Caco-2 (cell line): ENCODE measurements at regions not wholly inside any gene's neighbourhood (a gene's known extent, or its start where the extent isn't known, plus 50 kb on each side); places are given as distances from the start of the nearest gene placed in this dataset.

Experiments
- BruUV-seq: library from RNA; stranded (reverse); fragments of 400-500 nt; replicated peaks from 2 replicates; lab custom pipeline; 2021; lab: Mats Ljungman, UMichigan
- CTCF ChIA-PET: fragments of 300-600 bp; sonication (Branson Sonifier 250); formaldehyde crosslinking; loops from one replicate; lab custom pipeline; 2022; ENCODE audit warnings: antibody characterized with exemption; lab: Charles Lee
- POLR2A ChIA-PET: fragments of 300-600 bp; sonication (Branson Sonifier 250); formaldehyde crosslinking; loops from one replicate; lab custom pipeline; 2022; ENCODE audit warnings: antibody characterized with exemption; lab: Charles Lee
- DNase-seq, 2 experiments: peaks; one replicate each; pipeline versions ENCODE4 v3.0.0 to v3.0.0-alpha.2; 2020 to 2022
- H3K27me3 ChIP-seq: replicated peaks from 2 replicates; pipeline ENCODE4 v1.6.0; 2011; ENCODE audit warnings: low read length; ENCODE audit not compliant: control insufficient read depth, insufficient read depth
- H3K36me3 ChIP-seq: 2 replicates; pipeline ENCODE4 v1.5.1; 2011; ENCODE audit warnings: low read length; ENCODE audit not compliant: control insufficient read depth, insufficient read depth
- H3K4me1 ChIP-seq: fragments of 250-450 bp; sonication (Bioruptor Pico); 2 replicates; pipeline ENCODE4 v1.5.1; 2020; ENCODE audit warnings: mild to moderate bottlenecking
- H3K4me3 ChIP-seq: 2 replicates; pipeline ENCODE4 v1.5.1; 2011; ENCODE audit warnings: low read depth, mild to moderate bottlenecking, control low read depth, low read length
- H3K9me3 ChIP-seq: fragments of 250-450 bp; sonication (Bioruptor Pico); 2 replicates; pipeline ENCODE4 v1.5.1; 2020; ENCODE audit warnings: mild to moderate bottlenecking, moderate library complexity
- H3K27ac Mint-ChIP-seq: one replicate; pipeline ENCODE4 v1.8.0; 2022; ENCODE audit warnings: mixed read lengths; ENCODE audit not compliant: unreplicated experiment
- H3K27me3 Mint-ChIP-seq: one replicate; pipeline ENCODE4 v1.8.0; 2022; ENCODE audit warnings: mixed read lengths; ENCODE audit not compliant: insufficient read depth, unreplicated experiment
- H3K36me3 Mint-ChIP-seq: one replicate; pipeline ENCODE4 v1.8.0; 2022; ENCODE audit warnings: mild to moderate bottlenecking, mixed read lengths; ENCODE audit not compliant: insufficient read depth, unreplicated experiment
- H3K4me1 Mint-ChIP-seq: one replicate; pipeline ENCODE4 v1.8.0; 2022; ENCODE audit warnings: low read depth, mixed read lengths; ENCODE audit not compliant: unreplicated experiment
- H3K4me3 Mint-ChIP-seq: one replicate; pipeline ENCODE4 v1.8.0; 2022; ENCODE audit warnings: mild to moderate bottlenecking, moderate library complexity, mixed read lengths; ENCODE audit not compliant: unreplicated experiment
- H3K9me3 Mint-ChIP-seq: one replicate; pipeline ENCODE4 v1.8.0; 2022; ENCODE audit warnings: mixed read lengths; ENCODE audit not compliant: unreplicated experiment
- CTCF ChIP-seq, 2 experiments: fragments of 200-600 bp in 1 of 2; IDR thresholded peaks; 1 replicate in 1 of 2; 2 replicates in 1 of 2; pipeline versions ENCODE4 v1.5.1 to v1.8.0; 2011 to 2022; ENCODE audit warnings: antibody characterized with exemption in 1 of 2, control low read depth in 1 of 2, inconsistent platforms in 1 of 2, low read depth in 1 of 2, low read length in 1 of 2, mild to moderate bottlenecking in 1 of 2, moderate library complexity in 1 of 2; ENCODE audit not compliant: insufficient read depth in 1 of 2, severe bottlenecking in 1 of 2, unreplicated experiment in 1 of 2
- intact Hi-C: fragments of 100-400 bp; cut with micrococcal nuclease; formaldehyde crosslinking; loops from one replicate; pipeline ENCODE4 v1.10.0; 2022; ENCODE audit not compliant: unreplicated experiment

DNA sequence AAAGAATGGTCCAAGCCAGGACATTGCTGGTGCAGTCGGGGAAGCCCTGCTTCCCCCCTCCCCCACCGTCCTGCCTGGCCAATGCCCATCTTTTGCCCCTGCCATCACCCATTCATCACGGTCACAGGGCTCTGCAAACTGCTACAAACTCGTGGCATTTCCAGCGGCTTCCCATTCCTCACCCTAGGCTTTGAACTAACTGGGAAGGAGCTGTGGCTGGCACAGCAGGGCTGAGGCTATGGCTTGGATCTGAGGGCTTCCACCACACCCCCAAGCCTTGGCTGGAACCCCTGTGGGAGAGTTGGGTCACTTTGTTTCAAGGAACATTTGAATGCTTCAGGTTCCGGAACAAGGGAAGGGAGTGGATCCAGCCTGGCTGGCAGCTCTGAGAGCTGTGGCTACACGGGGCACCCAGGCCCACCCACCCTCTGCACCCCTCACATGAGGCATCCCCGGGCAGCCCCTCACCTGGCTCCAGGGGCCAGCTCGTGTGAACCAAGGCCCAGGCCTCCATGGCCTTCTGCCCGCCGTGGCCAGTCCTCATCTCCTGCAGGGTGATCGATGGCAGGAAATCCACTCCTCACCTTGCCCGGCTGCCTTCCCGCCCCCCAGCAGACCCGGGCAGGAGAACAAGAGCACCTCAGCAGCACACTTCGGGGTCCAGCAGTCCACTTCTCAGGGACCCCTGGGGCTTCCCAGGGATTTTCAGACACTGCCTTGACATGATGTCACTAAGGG lies 58.8 kb upstream of the OTOS start:
- no peak for DNase-seq
- intact Hi-C loops = no loop called here
- CTCF ChIA-PET = no interaction called here

DNA sequence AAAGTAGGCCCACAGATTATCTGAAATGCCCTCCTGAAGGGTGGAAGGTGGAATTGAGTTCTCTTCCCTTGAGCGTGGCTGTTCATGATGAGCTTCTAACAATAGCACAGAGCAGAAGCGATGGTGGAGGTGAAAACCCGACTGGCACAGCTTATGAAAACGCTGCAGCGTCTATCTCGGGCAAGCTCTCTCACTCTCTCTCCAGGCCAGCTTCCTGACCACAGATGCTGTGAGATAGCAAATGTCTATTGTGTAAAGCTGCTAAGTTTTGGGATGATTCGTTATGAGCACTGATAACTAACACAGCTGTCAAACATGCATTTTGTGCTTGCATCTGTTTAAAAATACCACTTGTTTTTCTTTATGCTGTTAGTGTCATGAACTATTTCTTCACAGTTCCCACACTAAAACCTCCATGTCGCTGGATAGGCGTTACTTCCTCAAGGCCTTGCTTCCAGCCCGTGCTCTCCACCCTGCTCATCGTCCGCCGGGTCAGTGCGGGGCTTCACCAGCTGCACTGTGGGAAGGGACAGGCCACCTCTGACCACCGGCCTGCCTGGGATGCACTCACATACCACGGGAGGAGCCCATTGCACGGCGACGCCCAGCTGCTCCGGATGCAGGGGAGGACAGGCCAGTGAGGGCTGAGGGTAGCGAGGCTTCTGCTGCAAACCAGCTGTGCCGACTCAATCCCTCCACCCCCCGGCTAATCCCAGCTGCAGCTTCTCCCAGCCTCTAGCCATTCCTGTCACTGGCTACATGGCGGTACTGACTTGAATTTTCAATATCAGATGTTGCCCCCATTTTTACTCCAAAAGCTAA lies 60.0 kb upstream of the OTOS start:
- Mint-ChIP-seq H3K4me1 (no peaks in the 10 kb centered on the region), H3K9me3 (no peaks in the 10 kb centered on the region), H3K27ac (no peak overlapping the region), H3K4me3 (no peak overlapping the region), H3K27me3 (peaks cover 15% of the 10 kb centered on the region), H3K36me3 (no peaks in the 10 kb centered on the region)
- intact Hi-C loops = no loop called here
- H3K36me3 ChIP-seq = no peaks in the 10 kb centered on the region
- TF ChIP-seq CTCF (IDR thresholded peaks at IDR 0.05; ENCODE audit: insufficient read depth in 1 of 2, low read depth in 1 of 2, low read length in 1 of 2, severe bottlenecking in 1 of 2, unreplicated experiment in 1 of 2) = no peak
- no TSS peak for BruUV-seq
- CTCF ChIA-PET = no interaction called here
- H3K27me3 ChIP-seq = no peaks in the 10 kb centered on the region
- DNase-seq = no peak
- no peaks in the 10 kb centered on the region for H3K4me1 ChIP-seq
- POLR2A ChIA-PET = no interaction called here
- no peak overlapping the region for H3K4me3 ChIP-seq
- H3K9me3 ChIP-seq = no peaks in the 10 kb centered on the region

More for the DNA sequence above, 58.8 kb upstream of the OTOS start:
- no peak overlapping the region for H3K27ac Mint-ChIP-seq
- no peak overlapping the region for H3K4me3 ChIP-seq
- POLR2A ChIA-PET = no interaction called here
- H3K4me1 Mint-ChIP-seq = no peaks in the 10 kb centered on the region
- no peaks in the 10 kb centered on the region for H3K9me3 ChIP-seq
- H3K27me3 Mint-ChIP-seq = peaks cover 11% of the 10 kb centered on the region
- H3K4me1 ChIP-seq = no peaks in the 10 kb centered on the region
- no peaks in the 10 kb centered on the region for H3K36me3 ChIP-seq
- no TSS peak for BruUV-seq
- no peak for TF ChIP-seq CTCF (IDR thresholded peaks at IDR 0.05; ENCODE audit: insufficient read depth in 1 of 2, low read depth in 1 of 2, low read length in 1 of 2, severe bottlenecking in 1 of 2, unreplicated experiment in 1 of 2)
- H3K27me3 ChIP-seq = no peaks in the 10 kb centered on the region
- H3K4me3 Mint-ChIP-seq = no peak overlapping the region
- no peaks in the 10 kb centered on the region for H3K36me3 Mint-ChIP-seq
- no peaks in the 10 kb centered on the region for H3K9me3 Mint-ChIP-seq

DNA sequence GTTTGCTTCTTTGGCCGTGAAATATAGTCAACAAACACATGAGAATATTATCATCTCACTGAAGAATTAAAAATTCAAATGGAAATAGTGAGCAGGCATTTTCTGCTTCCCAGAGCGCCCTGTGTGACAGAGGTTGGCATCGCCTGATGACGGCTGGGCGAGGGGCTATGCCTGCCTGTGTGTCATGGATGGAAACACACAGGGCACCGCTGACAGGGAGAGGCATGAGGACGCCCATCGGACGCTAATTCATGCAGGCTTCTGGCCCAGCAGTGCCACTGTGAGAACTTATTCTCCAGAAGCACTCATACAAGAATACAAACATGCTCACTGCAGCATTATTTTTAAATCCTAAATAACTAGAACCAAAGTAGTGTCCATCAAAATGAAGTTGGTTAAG lies 61.4 kb upstream of the OTOS start:
- no peak overlapping the region for H3K4me3 Mint-ChIP-seq
- no peaks in the 10 kb centered on the region for H3K36me3 ChIP-seq
- TF ChIP-seq CTCF (IDR thresholded peaks at IDR 0.05; ENCODE audit: insufficient read depth in 1 of 2, low read depth in 1 of 2, low read length in 1 of 2, severe bottlenecking in 1 of 2, unreplicated experiment in 1 of 2) = no peak
- no peak for DNase-seq
- no peak overlapping the region for H3K27ac Mint-ChIP-seq
- no TSS peak for BruUV-seq
- peaks cover 13% of the 10 kb centered on the region for H3K27me3 Mint-ChIP-seq
- H3K4me3 ChIP-seq = no peak overlapping the region
- ChIA-PET CTCF (no interaction called here), POLR2A (no interaction called here)
- no peaks in the 10 kb centered on the region for H3K4me1 Mint-ChIP-seq
- H3K9me3 Mint-ChIP-seq = no peaks in the 10 kb centered on the region
- H3K9me3 ChIP-seq = no peaks in the 10 kb centered on the region; the same call in 1 of the 2 replicates
- H3K36me3 Mint-ChIP-seq = no peaks in the 10 kb centered on the region
- H3K4me1 ChIP-seq = no peaks in the 10 kb centered on the region
- no peaks in the 10 kb centered on the region for H3K27me3 ChIP-seq
- intact Hi-C loops = no loop called here
